Neural progenitor cell (in vitro differentiated cells): ENCODE measurements at regions not wholly inside any gene's neighbourhood (a gene's known extent, or its start where the extent isn't known, plus 50 kb on each side); places are given as distances from the start of the nearest gene placed in this dataset.

Source experiments
- EZH2 ChIP-seq: fragments of 200-600 bp; sonication (generic); IDR thresholded peaks from 2 replicates; pipeline ENCODE4 v1.6.1; 2017; ENCODE audit warnings: antibody characterized with exemption, mild to moderate bottlenecking, moderate library complexity
- EZH2phosphoT487 ChIP-seq: fragments of 200-600 bp; sonication (generic); IDR thresholded peaks from 2 replicates; pipeline ENCODE4 v1.6.1; 2017; ENCODE audit warnings: antibody characterized with exemption
- TF ChIP-seq, protein P1 (sequence below): fragments of 200-600 bp; sonication (generic); IDR thresholded peaks from 2 replicates; pipeline ENCODE4 v1.5.1; 2017; ENCODE audit warnings: antibody characterized with exemption, mild to moderate bottlenecking

DNA sequence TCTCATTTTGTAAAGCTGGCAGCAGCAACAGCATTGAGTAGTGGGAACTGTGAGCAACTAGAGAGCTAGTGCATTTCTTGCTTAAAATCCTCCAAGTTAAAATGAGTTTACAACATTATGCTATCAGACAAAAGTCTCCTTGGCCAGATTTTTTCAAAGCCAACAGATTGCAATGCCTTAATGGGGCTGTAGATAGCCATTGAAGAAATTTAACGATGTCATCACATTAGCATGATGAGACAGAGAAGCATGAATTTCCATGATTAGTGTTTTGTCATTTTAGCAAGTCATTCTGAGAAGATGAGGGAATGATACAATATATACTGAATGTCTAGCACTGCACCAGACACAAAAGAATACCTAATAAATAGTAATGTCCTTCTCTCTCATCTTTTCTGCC, 307.5 kb upstream of the REG3G start:
- TF ChIP-seq, protein P1, sequence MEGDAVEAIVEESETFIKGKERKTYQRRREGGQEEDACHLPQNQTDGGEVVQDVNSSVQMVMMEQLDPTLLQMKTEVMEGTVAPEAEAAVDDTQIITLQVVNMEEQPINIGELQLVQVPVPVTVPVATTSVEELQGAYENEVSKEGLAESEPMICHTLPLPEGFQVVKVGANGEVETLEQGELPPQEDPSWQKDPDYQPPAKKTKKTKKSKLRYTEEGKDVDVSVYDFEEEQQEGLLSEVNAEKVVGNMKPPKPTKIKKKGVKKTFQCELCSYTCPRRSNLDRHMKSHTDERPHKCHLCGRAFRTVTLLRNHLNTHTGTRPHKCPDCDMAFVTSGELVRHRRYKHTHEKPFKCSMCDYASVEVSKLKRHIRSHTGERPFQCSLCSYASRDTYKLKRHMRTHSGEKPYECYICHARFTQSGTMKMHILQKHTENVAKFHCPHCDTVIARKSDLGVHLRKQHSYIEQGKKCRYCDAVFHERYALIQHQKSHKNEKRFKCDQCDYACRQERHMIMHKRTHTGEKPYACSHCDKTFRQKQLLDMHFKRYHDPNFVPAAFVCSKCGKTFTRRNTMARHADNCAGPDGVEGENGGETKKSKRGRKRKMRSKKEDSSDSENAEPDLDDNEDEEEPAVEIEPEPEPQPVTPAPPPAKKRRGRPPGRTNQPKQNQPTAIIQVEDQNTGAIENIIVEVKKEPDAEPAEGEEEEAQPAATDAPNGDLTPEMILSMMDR = no peak
- TF ChIP-seq EZH2phosphoT487 (no peak), EZH2 (no peak)
